Trophoblast cell (in vitro differentiated cells and primary cell): ENCODE measurements at regions not wholly inside any gene's neighbourhood (a gene's known extent, or its start where the extent isn't known, plus 50 kb on each side); places are given as distances from the start of the nearest gene placed in this dataset.

Source experiments
- DNase-seq, 2 donors: peaks; one replicate each; pipeline ENCODE4 v3.0.0-alpha.2; 2016
- H2AFZ ChIP-seq: 2 replicates; pipeline ENCODE4 v1.6.1; 2013; ENCODE audit warnings: low read length, moderate library complexity, mild to moderate bottlenecking; ENCODE audit not compliant: insufficient read depth, poor library complexity
- H2AK5ac ChIP-seq: 2 replicates; pipeline ENCODE4 v1.6.1; 2013; ENCODE audit warnings: mild to moderate bottlenecking, low read length
- H2BK120ac ChIP-seq: 2 replicates; pipeline ENCODE4 v1.6.1; 2013; ENCODE audit warnings: low read length, mild to moderate bottlenecking, moderate library complexity; ENCODE audit not compliant: insufficient read depth, poor library complexity
- H2BK12ac ChIP-seq: 2 replicates; pipeline ENCODE4 v1.6.1; 2013; ENCODE audit warnings: mild to moderate bottlenecking, low read length, moderate library complexity
- H2BK5ac ChIP-seq: 2 replicates; pipeline ENCODE4 v1.6.1; 2013; ENCODE audit warnings: low read length, low read depth, moderate library complexity, mild to moderate bottlenecking; ENCODE audit not compliant: poor library complexity
- H3K14ac ChIP-seq: 2 replicates; pipeline ENCODE4 v1.6.1; 2013; ENCODE audit warnings: mild to moderate bottlenecking, low read length
- H3K18ac ChIP-seq: 2 replicates; pipeline ENCODE4 v1.6.1; 2013; ENCODE audit warnings: mild to moderate bottlenecking, low read length
- H3K23ac ChIP-seq: 2 replicates; pipeline ENCODE4 v1.6.1; 2013; ENCODE audit warnings: low read length
- H3K27ac ChIP-seq: 2 replicates; pipeline ENCODE4 v1.5.1; 2013; ENCODE audit warnings: low read depth, mild to moderate bottlenecking, inconsistent platforms, low read length, moderate library complexity
- H3K27me3 ChIP-seq: 2 replicates; pipeline ENCODE4 v1.6.1; 2013; ENCODE audit warnings: inconsistent platforms, mild to moderate bottlenecking, low read length, moderate library complexity; ENCODE audit not compliant: insufficient read depth
- H3K36me3 ChIP-seq, 2 experiments: 1 replicate in 1 of 2; 2 replicates in 1 of 2; pipeline ENCODE4 v1.6.1; 2013; ENCODE audit warnings: low read length in 2 of 2, mild to moderate bottlenecking in 2 of 2, moderate library complexity in 1 of 2; ENCODE audit not compliant: insufficient read depth in 2 of 2, control insufficient read depth in 1 of 2
- H3K4ac ChIP-seq: 2 replicates; pipeline ENCODE4 v1.6.1; 2013; ENCODE audit warnings: low read depth, mild to moderate bottlenecking, low read length, moderate library complexity
- H3K4me1 ChIP-seq, 2 experiments: 1 replicate in 1 of 2; 2 replicates in 1 of 2; pipeline ENCODE4 v1.6.1; 2013; ENCODE audit warnings: low read length in 2 of 2, mild to moderate bottlenecking in 2 of 2, moderate library complexity in 1 of 2; ENCODE audit not compliant: insufficient read depth in 2 of 2, control insufficient read depth in 1 of 2
- H3K4me2 ChIP-seq: 2 replicates; pipeline ENCODE4 v1.6.1; 2013; ENCODE audit warnings: inconsistent platforms, mild to moderate bottlenecking, low read length, moderate library complexity
- H3K4me3 ChIP-seq: 2 replicates; pipeline ENCODE4 v1.5.1; 2013; ENCODE audit warnings: mild to moderate bottlenecking, low read depth, low read length, inconsistent platforms
- H3K79me1 ChIP-seq: one replicate; pipeline ENCODE4 v1.6.1; 2013; ENCODE audit warnings: low read length
- H3K79me2 ChIP-seq: 2 replicates; pipeline ENCODE4 v1.6.1; 2013; ENCODE audit warnings: low read length, mild to moderate bottlenecking; ENCODE audit not compliant: control insufficient read depth, insufficient read depth, poor library complexity
- H3K9ac ChIP-seq: 2 replicates; pipeline ENCODE4 v1.6.1; 2013; ENCODE audit warnings: mild to moderate bottlenecking, low read length
- H3K9me3 ChIP-seq: 2 replicates; pipeline ENCODE4 v1.6.1; 2013; ENCODE audit warnings: low read depth, mild to moderate bottlenecking, control low read depth, inconsistent platforms, low read length; ENCODE audit not compliant: insufficient read depth
- H4K12ac ChIP-seq: 2 replicates; pipeline ENCODE4 v1.6.1; 2013; ENCODE audit warnings: low read depth, mild to moderate bottlenecking, low read length, moderate library complexity
- H4K8ac ChIP-seq: 2 replicates; pipeline ENCODE4 v1.6.1; 2013; ENCODE audit warnings: low read depth, mild to moderate bottlenecking, low read length, moderate library complexity
- H4K91ac ChIP-seq: one replicate; pipeline ENCODE4 v1.6.1; 2013; ENCODE audit warnings: low read depth, mild to moderate bottlenecking, low read length, moderate library complexity
- WGBS: extraction: QIAGEN DNeasy Blood & Tissue Kit; methylation state at CpG from one replicate; pipeline ENCODE4 v1.1.7; 2013; ENCODE audit warnings: missing lambda C conversion rate; ENCODE audit not compliant: insufficient read length, insufficient coverage; ENCODE audit errors: extremely low coverage; 5-methylcytosine and 5-hydroxymethylcytosine counted together

DNA sequence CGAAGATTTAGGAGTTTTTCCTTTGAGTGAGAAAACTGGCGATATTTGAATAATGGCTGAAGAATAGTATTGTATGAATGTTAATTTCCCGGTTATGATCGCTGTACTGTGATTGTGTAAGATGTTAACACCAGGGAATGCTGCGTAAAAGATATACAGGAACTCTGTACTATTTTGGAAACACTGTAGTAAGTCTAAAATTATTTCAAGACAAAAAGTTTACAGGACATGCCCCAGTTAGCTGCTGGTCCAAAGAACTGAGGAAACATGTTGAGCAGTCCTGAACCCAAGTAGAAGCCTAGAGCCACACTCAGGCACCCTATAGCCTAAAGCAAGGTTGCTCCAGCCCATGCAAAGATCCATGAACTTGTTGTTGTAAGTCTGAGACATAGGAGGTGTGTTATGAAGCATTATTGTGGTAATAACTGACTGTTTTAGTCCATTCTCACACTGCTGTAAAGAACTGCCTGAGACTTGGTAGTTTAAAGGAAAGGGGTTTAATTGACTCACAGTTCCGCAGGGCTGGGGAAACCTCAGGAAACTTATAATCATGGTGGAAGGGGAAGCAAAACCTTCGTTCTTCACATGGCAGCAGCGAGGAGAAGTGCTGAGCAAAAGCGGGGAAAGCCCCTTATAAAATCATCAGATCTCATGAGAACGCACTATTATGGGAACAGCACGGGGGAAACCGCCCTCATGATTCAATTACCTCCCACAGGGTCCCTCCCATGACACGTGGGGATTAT, 99.8 kb upstream of the RESF1 start:
- H2BK12ac ChIP-seq, result no peak overlapping the region
- H3K4me1 ChIP-seq, result no peaks in the 10 kb centered on the region
- DNase-seq, result no peak
- H4K8ac ChIP-seq, result no peak overlapping the region
- no peaks in the 10 kb centered on the region for H3K36me3 ChIP-seq
- H2AK5ac ChIP-seq, result no peak overlapping the region
- H2BK5ac ChIP-seq, result no peak overlapping the region
- H3K27me3 ChIP-seq, result no peaks in the 10 kb centered on the region
- WGBS, result no CpG with 5 or more reads among the region's 13 CpGs
- no peak overlapping the region for H4K12ac ChIP-seq
- no peak overlapping the region for H3K9ac ChIP-seq
- no peak overlapping the region for H2AFZ ChIP-seq
- H3K4me3 ChIP-seq, result no peak overlapping the region
- H3K27ac ChIP-seq, result no peak overlapping the region
- H3K14ac ChIP-seq, result no peak overlapping the region
- H3K4me2 ChIP-seq, result no peak overlapping the region
- H3K23ac ChIP-seq, result no peak overlapping the region
- H3K4ac ChIP-seq, result no peak overlapping the region
- H2BK120ac ChIP-seq, result no peak overlapping the region
- no peak overlapping the region for H4K91ac ChIP-seq
- no peaks in the 10 kb centered on the region for H3K79me1 ChIP-seq
- no peaks in the 10 kb centered on the region for H3K79me2 ChIP-seq
- no peaks in the 10 kb centered on the region for H3K9me3 ChIP-seq
- H3K18ac ChIP-seq, result no peak overlapping the region

DNA sequence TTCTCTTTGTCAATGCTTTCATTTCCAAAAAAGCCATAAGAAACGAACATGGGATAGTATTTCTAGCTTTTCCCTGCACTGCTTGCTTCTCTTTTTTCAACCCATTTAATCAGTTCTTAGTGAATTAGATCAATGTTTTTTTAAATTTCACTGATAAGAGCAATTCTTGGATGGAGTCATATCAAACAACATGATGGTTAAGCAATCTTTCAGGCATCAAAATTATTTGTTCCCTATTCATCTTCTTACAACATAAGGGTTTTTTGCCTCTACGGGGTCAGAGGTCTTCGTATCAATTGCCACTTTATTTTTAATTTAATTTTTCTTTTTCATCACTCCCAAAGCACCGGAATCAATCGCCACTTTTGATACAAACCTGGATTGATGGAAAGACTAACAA, 103.8 kb upstream of the RESF1 start:
- no peak overlapping the region for H4K91ac ChIP-seq
- no peak overlapping the region for H2BK12ac ChIP-seq
- no peak overlapping the region for H2AFZ ChIP-seq
- no peak overlapping the region for H4K12ac ChIP-seq
- H3K14ac ChIP-seq, result no peak overlapping the region
- H3K9ac ChIP-seq, result no peak overlapping the region
- H3K36me3 ChIP-seq, result no peaks in the 10 kb centered on the region
- H3K4ac ChIP-seq, result no peak overlapping the region
- no peak overlapping the region for H3K27ac ChIP-seq
- H4K8ac ChIP-seq, result no peak overlapping the region
- H3K4me3 ChIP-seq, result no peak overlapping the region
- DNase-seq, result no peak
- H3K9me3 ChIP-seq, result no peaks in the 10 kb centered on the region
- WGBS, result no CpG with 5 or more reads among the region's 5 CpGs
- no peak overlapping the region for H3K18ac ChIP-seq
- no peaks in the 10 kb centered on the region for H3K79me1 ChIP-seq
- no peak overlapping the region for H3K4me2 ChIP-seq
- no peak overlapping the region for H2BK5ac ChIP-seq
- H2BK120ac ChIP-seq, result no peak overlapping the region
- H3K79me2 ChIP-seq, result no peaks in the 10 kb centered on the region
- H3K27me3 ChIP-seq, result no peaks in the 10 kb centered on the region
- H3K4me1 ChIP-seq, result no peaks in the 10 kb centered on the region
- no peak overlapping the region for H3K23ac ChIP-seq
- no peak overlapping the region for H2AK5ac ChIP-seq

DNA sequence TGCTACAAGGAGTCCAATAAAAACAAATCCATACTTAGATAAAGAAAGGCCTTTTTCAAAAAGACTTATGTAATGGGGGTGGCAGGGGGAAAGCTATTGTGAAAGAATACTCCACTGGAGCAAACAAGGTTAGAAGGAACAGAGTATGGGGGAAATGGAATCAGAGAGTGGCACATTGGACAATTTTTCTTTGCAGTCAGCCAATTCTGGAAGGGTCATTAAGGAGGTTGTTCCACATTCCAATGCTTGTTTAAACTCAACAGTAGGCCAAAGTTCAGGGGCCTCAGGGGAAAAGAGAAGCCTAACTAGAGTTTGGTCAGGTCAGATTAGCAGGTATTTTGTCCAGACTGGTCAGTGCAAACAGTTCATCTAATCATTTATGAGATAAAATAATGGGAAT, 105.2 kb upstream of the RESF1 start:
- no peak overlapping the region for H4K12ac ChIP-seq
- H3K23ac ChIP-seq, result no peak overlapping the region
- no peak overlapping the region for H3K27ac ChIP-seq
- H3K9ac ChIP-seq, result no peak overlapping the region
- H2BK120ac ChIP-seq, result no peak overlapping the region
- H3K4me2 ChIP-seq, result no peak overlapping the region
- H3K9me3 ChIP-seq, result no peaks in the 10 kb centered on the region
- no peak overlapping the region for H3K4me3 ChIP-seq
- H2BK5ac ChIP-seq, result no peak overlapping the region
- H2BK12ac ChIP-seq, result no peak overlapping the region
- H3K14ac ChIP-seq, result no peak overlapping the region
- H2AK5ac ChIP-seq, result no peak overlapping the region
- no peaks in the 10 kb centered on the region for H3K27me3 ChIP-seq
- no peak overlapping the region for H4K91ac ChIP-seq
- H3K4ac ChIP-seq, result no peak overlapping the region
- no peaks in the 10 kb centered on the region for H3K79me1 ChIP-seq
- H3K79me2 ChIP-seq, result no peaks in the 10 kb centered on the region
- H3K36me3 ChIP-seq, result no peaks in the 10 kb centered on the region
- H3K18ac ChIP-seq, result no peak overlapping the region
- no peaks in the 10 kb centered on the region for H3K4me1 ChIP-seq
- peak; percentile 11 to 29 for DNase-seq
- H2AFZ ChIP-seq, result no peak overlapping the region
- H4K8ac ChIP-seq, result no peak overlapping the region

DNA sequence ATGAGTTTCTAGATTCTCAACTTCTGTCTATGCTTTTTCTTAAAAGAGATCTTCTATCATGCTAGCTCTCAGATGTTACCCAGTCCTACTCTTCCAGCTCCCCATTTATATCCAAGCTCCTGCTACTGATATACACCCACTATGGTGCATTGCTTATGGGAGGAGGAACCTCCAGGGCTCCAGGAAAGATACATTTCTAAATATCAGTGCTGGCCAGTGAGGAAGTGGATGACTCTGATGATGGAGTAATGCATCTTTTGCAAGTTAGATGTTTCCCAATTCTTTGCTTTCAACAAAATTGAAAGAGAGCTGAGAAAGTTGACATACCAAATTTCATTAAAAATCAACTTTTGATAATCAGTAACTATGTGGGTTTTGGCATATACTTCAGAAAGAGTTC, 105.7 kb upstream of the RESF1 start:
- peaks cover 3% of the 10 kb centered on the region for H3K9me3 ChIP-seq
- no peak overlapping the region for H3K27ac ChIP-seq
- no peak overlapping the region for H3K4me2 ChIP-seq
- H3K79me1 ChIP-seq, result no peaks in the 10 kb centered on the region
- no peaks in the 10 kb centered on the region for H3K27me3 ChIP-seq
- no peak overlapping the region for H3K23ac ChIP-seq
- H3K4me3 ChIP-seq, result no peak overlapping the region
- H3K14ac ChIP-seq, result no peak overlapping the region
- H4K91ac ChIP-seq, result no peak overlapping the region
- H4K8ac ChIP-seq, result no peak overlapping the region
- no peak overlapping the region for H3K4ac ChIP-seq
- H3K36me3 ChIP-seq, result no peaks in the 10 kb centered on the region
- H4K12ac ChIP-seq, result no peak overlapping the region
- H2AK5ac ChIP-seq, result no peak overlapping the region
- H3K4me1 ChIP-seq, result no peaks in the 10 kb centered on the region
- no peak overlapping the region for H2BK120ac ChIP-seq
- DNase-seq, result no peak
- H2BK5ac ChIP-seq, result no peak overlapping the region
- no peaks in the 10 kb centered on the region for H3K79me2 ChIP-seq
- no peak overlapping the region for H3K9ac ChIP-seq
- no peak overlapping the region for H3K18ac ChIP-seq
- H2BK12ac ChIP-seq, result peak overlapping the region; percentile 84
- no peak overlapping the region for H2AFZ ChIP-seq
